GM23338 (cell line): ENCODE measurements at regions not wholly inside any gene's neighbourhood (a gene's known extent, or its start where the extent isn't known, plus 50 kb on each side); places are given as distances from the start of the nearest gene placed in this dataset.

Source experiments
- ATAC-seq: fragments of 200-7000 bp; cut with Tn5 transposase; 3 replicates; pipeline ENCODE4 v1.9.1; 2020
- DNase-seq: peaks from one replicate; pipeline ENCODE4 v3.0.0-alpha.2; 2015; ENCODE audit warnings: low spot score
- H2AFZ ChIP-seq: fragments of 200-600 bp; sonication (generic); 2 replicates; pipeline ENCODE4 v1.8.0; 2016; ENCODE audit warnings: antibody characterized with exemption, mild to moderate bottlenecking, moderate library complexity
- H3F3A ChIP-seq: fragments of 200-600 bp; sonication (generic); replicated peaks from 2 replicates; pipeline ENCODE4 v1.8.0; 2017; ENCODE audit warnings: antibody characterized with exemption, mixed run types, low read depth
- H3K27ac ChIP-seq: fragments of 200-600 bp; sonication (generic); 2 replicates; pipeline ENCODE4 v1.6.1; 2016; ENCODE audit warnings: low read depth
- H3K27me3 ChIP-seq: fragments of 200-600 bp; sonication (generic); 2 replicates; pipeline ENCODE4 v1.8.0; 2016; ENCODE audit warnings: mild to moderate bottlenecking, mixed run types, moderate library complexity; ENCODE audit not compliant: insufficient read depth
- H3K36me3 ChIP-seq: fragments of 200-600 bp; sonication (generic); 2 replicates; pipeline ENCODE4 v1.8.0; 2016; ENCODE audit warnings: mild to moderate bottlenecking; ENCODE audit not compliant: insufficient read depth
- H3K4me1 ChIP-seq: fragments of 200-600 bp; sonication (generic); 2 replicates; pipeline ENCODE4 v1.8.0; 2016; ENCODE audit warnings: mild to moderate bottlenecking, moderate library complexity; ENCODE audit not compliant: insufficient read depth
- H3K4me2 ChIP-seq: fragments of 200-600 bp; sonication (generic); 2 replicates; pipeline ENCODE4 v1.7.1; 2017; ENCODE audit warnings: mixed run types
- H3K4me3 ChIP-seq: fragments of 200-600 bp; sonication (generic); 2 replicates; pipeline ENCODE4 v1.6.1; 2016; ENCODE audit warnings: mixed run types
- H3K79me2 ChIP-seq: fragments of 200-600 bp; sonication (generic); replicated peaks from 2 replicates; pipeline ENCODE4 v1.8.0; 2017; ENCODE audit warnings: mild to moderate bottlenecking; ENCODE audit not compliant: insufficient read depth
- H3K9me2 ChIP-seq: fragments of 200-600 bp; sonication (generic); 2 replicates; pipeline ENCODE4 v1.8.0; 2017; ENCODE audit not compliant: insufficient read depth
- H4K20me1 ChIP-seq: fragments of 200-600 bp; sonication (generic); replicated peaks from 2 replicates; pipeline ENCODE4 v1.8.0; 2017; ENCODE audit warnings: mild to moderate bottlenecking; ENCODE audit not compliant: insufficient read depth
- H3K27ac Mint-ChIP-seq: 2 replicates; pipeline ENCODE4 v1.8.0; 2020; ENCODE audit warnings: inconsistent platforms, mild to moderate bottlenecking, moderate library complexity, mixed read lengths
- H3K27me3 Mint-ChIP-seq: 3 replicates; pipeline ENCODE4 v1.8.0; 2022; ENCODE audit warnings: low read depth, mild to moderate bottlenecking, moderate library complexity, mixed read lengths, inconsistent platforms; ENCODE audit not compliant: insufficient read depth, poor library complexity
- H3K36me3 Mint-ChIP-seq: 3 replicates; pipeline ENCODE4 v1.8.0; 2021; ENCODE audit warnings: low read depth, mild to moderate bottlenecking, inconsistent platforms, moderate library complexity, mixed read lengths
- H3K4me1 Mint-ChIP-seq: 3 replicates; pipeline ENCODE4 v1.8.0; 2020; ENCODE audit warnings: mild to moderate bottlenecking, inconsistent platforms, mixed read lengths
- H3K4me3 Mint-ChIP-seq: 3 replicates; pipeline ENCODE4 v1.8.0; 2021; ENCODE audit warnings: moderate library complexity, mild to moderate bottlenecking, inconsistent platforms, mixed read lengths
- H3K9me3 Mint-ChIP-seq: 3 replicates; pipeline ENCODE4 v1.8.0; 2020; ENCODE audit warnings: moderate library complexity, mild to moderate bottlenecking, inconsistent platforms, mixed read lengths
- EZH2 ChIP-seq: fragments of 200-600 bp; sonication (generic); IDR thresholded peaks from one replicate; pipeline ENCODE4 v1.8.0; 2017; ENCODE audit warnings: antibody characterized with exemption, mild to moderate bottlenecking, low read depth; ENCODE audit not compliant: unreplicated experiment
- JUNB ChIP-seq: IDR thresholded peaks from one replicate; pipeline ENCODE4 v1.6.1; 2016; ENCODE audit warnings: antibody characterized with exemption; ENCODE audit not compliant: unreplicated experiment
- STAT1 ChIP-seq: IDR thresholded peaks from one replicate; pipeline ENCODE4 v1.6.1; 2016; ENCODE audit warnings: antibody characterized with exemption; ENCODE audit not compliant: unreplicated experiment
- ZNF462 ChIP-seq: fragments of 250-450 bp; sonication (Bioruptor Pico); IDR thresholded peaks from 2 replicates; pipeline ENCODE4 v1.5.0; 2020; ENCODE audit warnings: mild to moderate bottlenecking, moderate library complexity
- TF ChIP-seq, protein P1 (sequence below): IDR thresholded peaks from 2 replicates; pipeline ENCODE4 v1.6.1; 2016; ENCODE audit warnings: antibody characterized with exemption

DNA sequence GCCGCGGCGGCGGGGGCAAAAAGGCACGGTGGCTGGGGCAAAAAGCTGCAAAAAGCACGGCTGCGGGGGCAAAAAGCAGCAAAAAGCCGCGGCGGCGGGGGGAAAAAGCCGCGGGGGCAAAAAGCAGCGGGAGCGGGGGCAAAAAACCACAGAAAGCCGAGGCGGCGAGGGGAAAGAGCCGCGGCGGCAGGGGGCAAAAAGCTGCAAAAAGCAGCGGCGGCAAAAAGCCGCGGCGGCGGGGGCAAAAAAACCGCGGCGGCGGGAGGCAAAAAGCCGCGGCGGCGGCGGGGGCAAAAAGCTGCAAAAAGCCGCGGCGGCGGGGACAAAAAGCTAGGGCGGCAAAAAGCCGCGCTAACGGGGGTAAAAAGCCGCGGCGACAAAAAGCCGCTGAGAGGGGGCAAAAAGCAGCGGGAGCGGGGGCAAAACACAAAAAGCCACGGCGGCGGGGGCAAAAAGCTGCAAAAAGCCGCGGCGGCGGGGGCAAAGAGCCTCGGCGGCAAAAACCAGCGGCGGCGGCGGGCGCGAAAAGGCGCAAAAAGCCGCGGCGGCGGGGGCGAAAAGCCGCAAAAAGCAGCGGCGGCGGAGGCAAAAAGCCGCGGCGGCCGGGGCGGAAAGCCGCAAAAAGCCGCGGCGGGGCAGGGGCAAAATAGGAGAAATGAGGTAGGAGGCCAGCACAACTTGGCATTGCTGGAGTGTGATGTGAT, 123.4 kb downstream of the ANKRD30BL start:
- peak overlapping the region; percentile 81 for H3K4me2 ChIP-seq
- no peaks in the 10 kb centered on the region for H3K4me1 ChIP-seq
- Mint-ChIP-seq H3K9me3 (no peaks in the 10 kb centered on the region), H3K27ac (no peak overlapping the region), H3K27me3 (peaks cover 24% of the 10 kb centered on the region), H3K4me3 (peak overlapping the region; percentile 78), H3K4me1 (peaks cover 4% of the 10 kb centered on the region; the same call in 1 of the 3 replicates), H3K36me3 (no peaks in the 10 kb centered on the region)
- TF ChIP-seq ZNF462 (CRISPR knock-in tag) = no peak
- TF ChIP-seq, protein P1, sequence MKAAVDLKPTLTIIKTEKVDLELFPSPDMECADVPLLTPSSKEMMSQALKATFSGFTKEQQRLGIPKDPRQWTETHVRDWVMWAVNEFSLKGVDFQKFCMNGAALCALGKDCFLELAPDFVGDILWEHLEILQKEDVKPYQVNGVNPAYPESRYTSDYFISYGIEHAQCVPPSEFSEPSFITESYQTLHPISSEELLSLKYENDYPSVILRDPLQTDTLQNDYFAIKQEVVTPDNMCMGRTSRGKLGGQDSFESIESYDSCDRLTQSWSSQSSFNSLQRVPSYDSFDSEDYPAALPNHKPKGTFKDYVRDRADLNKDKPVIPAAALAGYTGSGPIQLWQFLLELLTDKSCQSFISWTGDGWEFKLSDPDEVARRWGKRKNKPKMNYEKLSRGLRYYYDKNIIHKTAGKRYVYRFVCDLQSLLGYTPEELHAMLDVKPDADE = no peak
- no peak for TF ChIP-seq STAT1
- no peak for TF ChIP-seq JUNB
- peak; percentile 80 for TF ChIP-seq EZH2
- no peaks in the 10 kb centered on the region for H3F3A ChIP-seq
- H3K9me2 ChIP-seq = no peaks in the 10 kb centered on the region
- H3K27ac ChIP-seq = no peak overlapping the region
- peak overlapping the region; percentile 94 for H2AFZ ChIP-seq
- peaks cover 49% of the 10 kb centered on the region for H3K27me3 ChIP-seq
- no peaks in the 10 kb centered on the region for H4K20me1 ChIP-seq
- no peaks in the 10 kb centered on the region for H3K36me3 ChIP-seq
- ATAC-seq (peak; percentile 70), DNase-seq (peak; percentile 49)
- no peaks in the 10 kb centered on the region for H3K79me2 ChIP-seq
- peak overlapping the region; percentile 77 for H3K4me3 ChIP-seq
